ENCODE measurements at regions not wholly inside any gene's neighbourhood (a gene's known extent, or its start where the extent isn't known, plus 50 kb on each side); places are given as distances from the start of the nearest gene placed in this dataset.
A peak's percentile ranks its signal among the peaks of the same experiment; 100 is the strongest.

DNA sequence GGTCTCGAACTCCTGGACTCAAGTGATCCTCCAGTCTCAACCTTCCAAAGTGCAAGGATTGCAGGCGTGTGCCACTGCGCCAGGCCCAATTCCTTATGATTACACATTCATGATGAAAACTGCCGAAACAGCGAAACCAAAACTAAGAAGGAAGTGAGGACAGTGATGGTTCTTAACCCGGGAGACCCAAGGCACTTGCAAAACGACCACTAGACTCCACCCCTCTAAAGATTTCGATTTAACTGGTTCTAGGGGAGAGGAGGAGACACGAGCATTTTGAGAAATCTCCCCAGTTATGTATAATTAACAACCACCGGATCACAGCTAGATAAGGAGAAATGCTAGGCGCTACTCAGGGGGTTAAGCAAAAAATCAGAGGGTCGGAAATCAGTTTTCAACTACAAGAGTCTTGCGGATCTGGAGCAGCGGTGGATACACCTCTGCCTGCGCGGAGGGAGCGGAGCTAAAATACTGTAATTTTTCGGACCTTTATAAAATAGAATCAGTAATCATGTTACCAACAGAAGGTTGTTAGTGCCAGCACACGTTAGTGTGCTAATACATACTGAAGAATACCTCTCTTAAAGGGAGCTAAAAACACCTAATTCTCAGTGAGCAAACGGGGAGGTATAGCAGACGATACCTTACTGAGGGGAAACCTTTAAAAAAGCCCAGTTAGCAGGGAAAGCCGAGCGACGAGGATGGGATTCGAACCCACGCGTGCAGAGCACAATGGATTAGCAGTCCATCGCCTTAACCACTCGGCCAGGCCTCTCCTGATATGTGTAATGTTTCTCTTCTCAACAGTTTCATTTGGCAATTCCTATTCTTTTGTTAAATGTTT is 60.0 kb upstream of the BTN3A2 start:
- Histone ChIP-seq H3K9me3 (no peaks in the 10 kb centered on the region), H3K27ac (ENCODE audit: low read length) (peak overlapping the region; percentile 42), H3K36me3 (ENCODE audit: control insufficient read depth in 2 of 2, extremely low read depth in 1 of 2, insufficient read depth in 1 of 2, low read length in 1 of 2) (no peaks in the 10 kb centered on the region), H3K4me1 (ENCODE audit: control insufficient read depth in 1 of 2, extremely low read depth in 1 of 2, insufficient read depth in 2 of 2, low read length in 2 of 2) (peaks cover 2 to 15% of the 10 kb centered on the region in 2 experiments), H3K4me3 (ENCODE audit: control insufficient read depth in 1 of 2, extremely low read depth in 1 of 2, low read length in 1 of 2) (peak overlapping the region; percentile 39 to 45), H3K27me3 (replicated peaks in 1 of 2; ENCODE audit: control insufficient read depth in 2 of 2, extremely low read depth in 1 of 2, insufficient read depth in 2 of 2, low read length in 1 of 2) (no peaks in the 10 kb centered on the region)
- WGBS (ENCODE audit: insufficient coverage), result 31% methylated on average over 9 of the region's 29 CpGs
- Mint-ChIP-seq H3K27me3 (no peaks in the 10 kb centered on the region), H3K36me3 (no peaks in the 10 kb centered on the region), H3K9me3 (no peaks in the 10 kb centered on the region), H3K4me1 (peaks cover 19 to 44% (median 26%) of the 10 kb centered on the region in 3 donors), H3K4me3 (peak overlapping the region; percentile 78 to 93 (median 85)), H3K27ac (peak overlapping the region; percentile 84 to 95)
- POLR2A ChIA-PET, result interaction anchor here in 1 of 2 donors (0.5 to 1.3 kb wide), 2 partner anchors 89 to 125 kb away, joined by 3 to 4 read pairs; a partner anchor contains a TSS
- ATAC-seq (replicated peaks in 1 of 4) (peak; percentile 69 to 83 (median 74)), DNase-seq (peak in 29 of 35 experiments; percentile 23 to 76 (median 52))
- CTCF ChIA-PET, result interaction anchor here in 1 of 2 donors (1.0 kb wide), 1 partner anchor 146 kb away, joined by 4 read pairs; no protein-coding TSS in a partner anchor

DNA sequence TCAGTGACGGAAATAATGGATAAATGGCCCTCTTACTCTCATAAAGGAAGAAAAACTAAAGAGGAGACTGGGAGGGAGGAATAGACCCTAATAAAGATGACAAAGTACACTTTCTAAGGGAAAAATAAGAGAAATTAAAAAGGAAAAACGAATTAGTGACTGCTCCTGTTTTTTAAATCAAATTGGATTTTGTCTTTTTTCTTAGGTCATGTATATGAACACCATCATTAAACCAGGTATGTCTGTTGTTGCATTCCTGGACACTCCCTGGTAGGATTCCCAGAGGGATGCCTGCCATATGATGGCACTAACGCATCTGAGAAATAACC is 59.4 kb upstream of the BTN3A2 start:
- POLR2A ChIA-PET, result interaction anchor here in 1 of 2 donors (1.3 kb wide), 1 partner anchor 89 kb away, joined by 3 read pairs; a partner anchor contains a TSS
- no peaks in the 10 kb centered on the region for H3K9me3 ChIP-seq
- Mint-ChIP-seq H3K36me3 (no peaks in the 10 kb centered on the region), H3K4me1 (peaks cover 25 to 50% (median 31%) of the 10 kb centered on the region in 3 donors), H3K27ac (peak overlapping the region; percentile 84 to 95), H3K27me3 (no peaks in the 10 kb centered on the region), H3K4me3 (peak overlapping the region; percentile 78 to 93 (median 85)), H3K9me3 (no peaks in the 10 kb centered on the region)
- peak overlapping the region in 1 of 2 donors; percentile 39 for H3K4me3 ChIP-seq (ENCODE audit: control insufficient read depth in 1 of 2, extremely low read depth in 1 of 2, low read length in 1 of 2)
- H3K27ac ChIP-seq (ENCODE audit: low read length), result no peak overlapping the region
- H3K27me3 ChIP-seq (replicated peaks in 1 of 2; ENCODE audit: control insufficient read depth in 2 of 2, extremely low read depth in 1 of 2, insufficient read depth in 2 of 2, low read length in 1 of 2), result no peaks in the 10 kb centered on the region
- no CpG with 5 or more reads among the region's 3 CpGs for WGBS (ENCODE audit: insufficient coverage)
- no peaks in the 10 kb centered on the region for H3K36me3 ChIP-seq (ENCODE audit: control insufficient read depth in 2 of 2, extremely low read depth in 1 of 2, insufficient read depth in 1 of 2, low read length in 1 of 2)
- no peak for DNase-seq
- ATAC-seq (replicated peaks in 1 of 4), result no peak
- H3K4me1 ChIP-seq (ENCODE audit: control insufficient read depth in 1 of 2, extremely low read depth in 1 of 2, insufficient read depth in 2 of 2, low read length in 2 of 2), result peaks cover 2 to 15% of the 10 kb centered on the region in 2 experiments
- CTCF ChIA-PET, result interaction anchor here in 1 of 2 donors (1.0 kb wide), 1 partner anchor 147 kb away, joined by 4 read pairs; no protein-coding TSS in a partner anchor

DNA sequence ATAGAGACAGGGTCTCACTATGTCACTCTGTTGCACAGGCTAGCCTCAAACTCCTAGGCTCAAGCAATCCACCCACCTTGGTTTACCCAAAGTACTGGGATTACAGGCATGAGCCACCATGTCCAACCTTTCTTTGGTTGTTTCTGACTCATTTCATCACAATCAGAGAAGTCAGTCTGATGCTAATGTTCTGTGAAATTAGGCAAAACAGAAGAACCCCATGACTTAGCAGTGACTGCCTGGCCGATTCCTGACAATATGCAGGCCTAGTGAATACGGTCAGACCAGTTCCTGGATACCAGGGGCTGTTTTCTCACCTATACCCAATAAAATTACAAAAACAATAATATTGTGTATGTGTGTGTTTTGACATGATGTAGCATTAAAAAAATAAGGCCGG is 58.8 kb upstream of the BTN3A2 start:
- Mint-ChIP-seq H3K27ac (no peak overlapping the region), H3K27me3 (no peaks in the 10 kb centered on the region), H3K4me1 (peaks cover 31 to 54% (median 34%) of the 10 kb centered on the region in 3 donors), H3K9me3 (no peaks in the 10 kb centered on the region), H3K4me3 (no peak overlapping the region), H3K36me3 (no peaks in the 10 kb centered on the region)
- H3K4me1 ChIP-seq (ENCODE audit: control insufficient read depth in 1 of 2, extremely low read depth in 1 of 2, insufficient read depth in 2 of 2, low read length in 2 of 2), result peaks cover 2 to 15% of the 10 kb centered on the region in 2 experiments
- no CpG with 5 or more reads among the region's 3 CpGs for WGBS (ENCODE audit: insufficient coverage)
- H3K27ac ChIP-seq (ENCODE audit: low read length), result no peak overlapping the region
- no peaks in the 10 kb centered on the region for H3K9me3 ChIP-seq
- ChIA-PET CTCF (no interaction called here), POLR2A (no interaction called here)
- H3K4me3 ChIP-seq (ENCODE audit: control insufficient read depth in 1 of 2, extremely low read depth in 1 of 2, low read length in 1 of 2), result no peak overlapping the region
- no peak for ATAC-seq (replicated peaks in 1 of 4)
- no peaks in the 10 kb centered on the region for H3K36me3 ChIP-seq (ENCODE audit: control insufficient read depth in 2 of 2, extremely low read depth in 1 of 2, insufficient read depth in 1 of 2, low read length in 1 of 2)
- DNase-seq, result no peak
- no peaks in the 10 kb centered on the region for H3K27me3 ChIP-seq (replicated peaks in 1 of 2; ENCODE audit: control insufficient read depth in 2 of 2, extremely low read depth in 1 of 2, insufficient read depth in 2 of 2, low read length in 1 of 2)

DNA sequence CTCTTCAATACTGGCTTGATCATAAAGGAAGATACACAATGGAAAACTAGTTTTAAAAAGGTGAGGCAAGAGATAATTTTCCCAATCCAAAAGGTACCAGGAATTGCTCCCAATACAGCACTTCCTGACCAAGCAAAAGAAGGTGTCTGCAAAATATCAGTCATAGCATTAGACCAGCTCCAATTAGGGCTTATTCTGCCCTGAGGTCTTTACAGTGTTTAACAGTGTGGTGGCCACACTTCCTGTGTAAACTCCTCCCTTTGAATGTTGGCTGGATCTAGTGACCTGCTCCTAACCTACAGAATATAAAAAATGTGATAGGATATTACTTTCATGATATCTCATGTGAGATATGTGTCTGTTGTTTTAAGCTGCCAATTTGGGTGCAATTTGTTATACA is 57.1 kb upstream of the BTN3A2 start:
- no peak overlapping the region for H3K4me3 ChIP-seq (ENCODE audit: control insufficient read depth in 1 of 2, extremely low read depth in 1 of 2, low read length in 1 of 2)
- no peak overlapping the region for H3K27ac ChIP-seq (ENCODE audit: low read length)
- POLR2A ChIA-PET, result interaction anchor here (0.6 to 0.7 kb wide), 2 partner anchors 58 to 65 kb away, joined by 3 to 7 read pairs; a partner anchor contains a TSS
- H3K4me1 Mint-ChIP-seq, result peaks cover 47 to 68% (median 51%) of the 10 kb centered on the region in 3 donors
- H3K36me3 ChIP-seq (ENCODE audit: control insufficient read depth in 2 of 2, extremely low read depth in 1 of 2, insufficient read depth in 1 of 2, low read length in 1 of 2), result no peaks in the 10 kb centered on the region
- peaks cover 0 to 4% (median 0%) of the 10 kb centered on the region in 3 donors for H3K9me3 Mint-ChIP-seq
- DNase-seq, result peak in 1 of 35 experiments; percentile 33
- H3K4me1 ChIP-seq (ENCODE audit: control insufficient read depth in 1 of 2, extremely low read depth in 1 of 2, insufficient read depth in 2 of 2, low read length in 2 of 2), result peaks cover 3 to 21% of the 10 kb centered on the region in 2 experiments
- no peaks in the 10 kb centered on the region for H3K9me3 ChIP-seq
- H3K27me3 Mint-ChIP-seq, result no peaks in the 10 kb centered on the region
- no peaks in the 10 kb centered on the region for H3K36me3 Mint-ChIP-seq
- CTCF ChIA-PET, result interaction anchor here in 1 of 2 donors (1.4 kb wide), 1 partner anchor 17 kb away, joined by 3 read pairs; no protein-coding TSS in a partner anchor
- H3K27ac Mint-ChIP-seq, result no peak overlapping the region
- no peak for ATAC-seq (replicated peaks in 1 of 4)
- H3K4me3 Mint-ChIP-seq, result no peak overlapping the region
- H3K27me3 ChIP-seq (replicated peaks in 1 of 2; ENCODE audit: control insufficient read depth in 2 of 2, extremely low read depth in 1 of 2, insufficient read depth in 2 of 2, low read length in 1 of 2), result no peaks in the 10 kb centered on the region

DNA sequence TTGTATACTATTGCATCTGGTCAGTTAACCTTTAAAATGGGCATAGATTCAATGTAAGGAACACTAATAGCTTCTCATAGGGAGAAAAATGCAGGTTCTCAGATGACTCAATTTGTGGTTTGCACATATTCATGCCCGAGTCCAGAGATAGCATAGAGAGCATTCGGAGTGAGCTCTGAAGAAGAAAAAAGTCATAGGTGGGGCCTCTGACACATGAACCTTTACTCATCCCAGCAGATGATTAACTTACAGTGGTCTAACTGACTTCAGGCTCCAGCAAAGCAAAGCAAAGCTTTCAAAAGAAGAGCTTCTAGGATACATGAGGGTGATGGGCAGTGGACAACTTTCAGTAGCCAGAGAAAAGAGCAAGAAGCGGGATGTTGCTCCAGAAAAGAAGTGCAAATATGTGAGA is 55.3 kb upstream of the BTN3A2 start:
- no peaks in the 10 kb centered on the region for H3K27me3 Mint-ChIP-seq
- no peaks in the 10 kb centered on the region for H3K9me3 ChIP-seq
- H3K4me3 ChIP-seq (ENCODE audit: control insufficient read depth in 1 of 2, extremely low read depth in 1 of 2, low read length in 1 of 2), result no peak overlapping the region
- H3K27me3 ChIP-seq (replicated peaks in 1 of 2; ENCODE audit: control insufficient read depth in 2 of 2, extremely low read depth in 1 of 2, insufficient read depth in 2 of 2, low read length in 1 of 2), result no peaks in the 10 kb centered on the region
- ChIA-PET CTCF (no interaction called here), POLR2A (interaction anchor here (0.6 to 1.0 kb wide), 6 partner anchors 37 to 823 kb away, joined by 3 read pairs; a partner anchor contains a TSS)
- peak overlapping the region; percentile 51 to 63 for H3K27ac Mint-ChIP-seq
- no peak overlapping the region for H3K27ac ChIP-seq (ENCODE audit: low read length)
- H3K4me3 Mint-ChIP-seq, result no peak overlapping the region
- no peaks in the 10 kb centered on the region for H3K36me3 Mint-ChIP-seq
- ATAC-seq (replicated peaks in 1 of 4), result no peak
- peak in 1 of 35 experiments; percentile 25 for DNase-seq
- H3K4me1 Mint-ChIP-seq, result peaks cover 44 to 64% (median 54%) of the 10 kb centered on the region in 3 donors
- 100% methylated on average over 1 of the region's 3 CpGs for WGBS (ENCODE audit: insufficient coverage)
- peaks cover 2 to 21% of the 10 kb centered on the region in 2 experiments for H3K4me1 ChIP-seq (ENCODE audit: control insufficient read depth in 1 of 2, extremely low read depth in 1 of 2, insufficient read depth in 2 of 2, low read length in 2 of 2)
- H3K9me3 Mint-ChIP-seq, result peaks cover 0 to 4% (median 0%) of the 10 kb centered on the region in 3 donors
- H3K36me3 ChIP-seq (ENCODE audit: control insufficient read depth in 2 of 2, extremely low read depth in 1 of 2, insufficient read depth in 1 of 2, low read length in 1 of 2), result no peaks in the 10 kb centered on the region

DNA sequence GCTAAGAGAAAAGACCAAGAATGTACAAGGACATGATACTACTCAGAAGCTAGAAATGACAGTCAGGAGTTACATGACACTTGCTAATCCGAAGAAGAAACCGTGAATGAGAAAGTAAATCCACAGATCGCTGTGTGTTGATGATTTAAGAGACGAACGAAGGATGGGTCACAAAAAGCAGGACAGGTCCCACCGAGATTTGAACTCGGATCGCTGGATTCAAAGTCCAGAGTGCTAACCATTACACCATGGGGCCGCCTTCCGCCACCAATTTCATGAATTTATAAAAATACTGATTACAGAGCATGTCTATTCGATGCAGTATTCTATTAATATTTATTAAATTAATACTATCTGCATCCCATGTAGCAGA is 54.0 kb upstream of the BTN3A2 start:
- ATAC-seq (replicated peaks in 1 of 4) (no peak), DNase-seq (peak in 15 of 35 experiments; percentile 14 to 52 (median 28))
- Histone ChIP-seq H3K36me3 (ENCODE audit: control insufficient read depth in 2 of 2, extremely low read depth in 1 of 2, insufficient read depth in 1 of 2, low read length in 1 of 2) (no peaks in the 10 kb centered on the region), H3K9me3 (no peaks in the 10 kb centered on the region), H3K27me3 (replicated peaks in 1 of 2; ENCODE audit: control insufficient read depth in 2 of 2, extremely low read depth in 1 of 2, insufficient read depth in 2 of 2, low read length in 1 of 2) (no peaks in the 10 kb centered on the region), H3K27ac (ENCODE audit: low read length) (no peak overlapping the region), H3K4me3 (ENCODE audit: control insufficient read depth in 1 of 2, extremely low read depth in 1 of 2, low read length in 1 of 2) (no peak overlapping the region), H3K4me1 (ENCODE audit: control insufficient read depth in 1 of 2, extremely low read depth in 1 of 2, insufficient read depth in 2 of 2, low read length in 2 of 2) (peaks cover 2 to 17% of the 10 kb centered on the region in 2 experiments)
- WGBS (ENCODE audit: insufficient coverage), result 31% methylated on average over 8 of the region's 11 CpGs
- Mint-ChIP-seq H3K27me3 (no peaks in the 10 kb centered on the region), H3K4me3 (peak overlapping the region in 2 of 3 donors; percentile 2 to 91), H3K27ac (peak overlapping the region; percentile 51 to 66), H3K4me1 (peaks cover 34 to 52% (median 44%) of the 10 kb centered on the region in 3 donors), H3K36me3 (no peaks in the 10 kb centered on the region), H3K9me3 (peaks cover 0 to 4% (median 0%) of the 10 kb centered on the region in 3 donors)
- ChIA-PET POLR2A (interaction anchor here in 1 of 2 donors (0.6 kb wide), 1 partner anchor 88 kb away, joined by 8 read pairs; no protein-coding TSS in a partner anchor), CTCF (interaction anchor here in 1 of 2 donors (0.5 to 1.0 kb wide), 2 partner anchors 14 to 98 kb away, joined by 3 to 5 read pairs; no protein-coding TSS in a partner anchor)
